OCI-M1 (cell line): ENCODE measurements at regions not wholly inside any gene's neighbourhood (a gene's known extent, or its start where the extent isn't known, plus 50 kb on each side); places are given as distances from the start of the nearest gene placed in this dataset.

ENCODE experiments used
- DNase-seq: peaks from one replicate; lab custom pipeline; 2025; lab: John Stamatoyannopoulos, UW

DNA sequence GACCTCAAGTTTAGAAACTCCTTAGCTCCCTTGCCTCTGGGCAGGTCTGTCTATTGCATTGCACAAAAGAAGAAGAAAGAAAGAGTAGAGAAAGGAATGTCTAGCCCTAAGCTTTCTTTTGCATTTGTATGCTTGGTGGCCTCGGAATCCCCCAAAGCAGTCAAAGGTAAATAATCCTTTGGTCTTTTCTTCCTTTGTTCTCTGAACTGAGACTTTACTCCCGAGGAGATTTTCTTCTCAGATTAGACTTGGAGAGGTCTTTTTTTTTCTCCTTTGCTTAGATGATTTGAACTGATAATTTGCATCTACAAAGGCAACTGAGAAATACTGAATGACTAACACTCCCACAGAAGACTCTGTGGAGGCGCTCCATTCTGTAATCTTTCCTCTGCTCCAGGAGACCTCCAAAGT, 93.2 kb downstream of the AKR1D1 start:
- DNase-seq, result no peak

DNA sequence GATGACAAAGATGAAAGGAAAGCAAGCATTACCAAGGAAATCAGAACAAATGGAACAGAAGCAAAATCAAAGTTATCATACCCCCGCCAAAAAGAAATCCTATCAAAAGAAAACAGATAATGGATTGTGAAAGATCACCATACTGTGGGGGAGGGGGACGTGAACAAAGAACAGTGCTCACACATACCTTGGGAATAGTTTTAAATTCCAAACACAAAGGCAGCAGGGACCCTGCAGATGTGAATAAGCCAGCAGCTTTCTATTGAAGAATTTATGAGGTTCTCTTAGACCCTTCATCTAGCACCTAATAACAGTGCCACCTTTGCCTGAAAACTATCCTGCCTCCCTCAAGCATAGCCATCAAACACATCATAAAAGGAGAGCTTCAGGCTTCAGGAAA, 94.0 kb downstream of the AKR1D1 start:
- no peak for DNase-seq

DNA sequence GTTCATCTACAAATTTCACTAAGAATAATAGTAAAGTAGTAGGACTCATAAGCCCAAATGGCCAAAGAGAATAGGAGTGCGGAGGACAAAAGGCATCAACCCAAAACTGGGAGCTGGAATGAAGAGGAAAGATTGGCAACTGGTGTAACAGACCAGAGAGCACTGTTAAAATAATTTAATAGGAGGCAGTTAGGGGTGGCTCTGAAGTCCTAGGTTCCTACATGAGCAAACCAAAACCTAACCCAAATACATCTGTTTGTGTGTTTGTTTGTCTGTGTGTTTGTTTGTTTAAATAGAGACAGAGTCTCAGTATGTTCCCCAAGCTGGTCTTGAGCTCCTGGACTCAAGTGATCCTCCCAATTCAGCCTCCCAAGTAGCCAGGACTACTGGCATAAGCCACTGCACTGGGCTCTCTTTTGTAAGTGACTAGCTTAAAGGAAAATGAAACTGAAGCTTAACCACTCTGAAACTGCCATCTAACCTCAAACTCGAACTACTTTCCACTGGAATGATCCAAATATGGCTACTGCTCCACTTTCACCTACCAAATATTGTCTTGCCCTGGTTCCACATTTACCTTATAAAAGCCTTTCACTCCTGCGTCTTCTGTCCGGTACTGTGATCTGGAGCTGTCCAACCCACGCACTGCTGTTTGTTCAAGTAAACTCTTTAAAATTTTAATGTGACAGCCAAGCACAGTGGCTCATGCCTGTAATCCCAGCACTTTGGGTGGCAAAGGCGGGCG, 94.9 kb downstream of the AKR1D1 start:
- peak; percentile 43 for DNase-seq

DNA sequence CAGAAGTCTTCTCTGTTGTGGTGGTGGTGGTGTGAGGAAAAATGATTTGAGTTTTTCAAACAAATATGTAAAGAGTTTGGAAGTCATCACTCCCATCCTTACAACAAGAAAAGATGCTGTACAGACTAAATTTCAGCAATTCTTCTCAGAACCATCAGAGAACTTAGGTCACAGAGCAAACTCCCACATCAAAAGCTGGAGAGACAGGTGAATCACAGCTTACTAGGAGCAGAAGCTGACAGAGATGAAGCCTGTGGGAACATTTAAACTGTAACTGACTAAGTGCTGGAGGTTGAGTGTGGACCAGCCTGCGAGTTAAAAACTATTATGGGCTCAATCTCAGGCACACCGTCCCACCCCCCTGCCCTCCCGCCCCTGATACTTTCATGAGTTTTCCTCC, 97.3 kb downstream of the AKR1D1 start:
- no peak for DNase-seq

DNA sequence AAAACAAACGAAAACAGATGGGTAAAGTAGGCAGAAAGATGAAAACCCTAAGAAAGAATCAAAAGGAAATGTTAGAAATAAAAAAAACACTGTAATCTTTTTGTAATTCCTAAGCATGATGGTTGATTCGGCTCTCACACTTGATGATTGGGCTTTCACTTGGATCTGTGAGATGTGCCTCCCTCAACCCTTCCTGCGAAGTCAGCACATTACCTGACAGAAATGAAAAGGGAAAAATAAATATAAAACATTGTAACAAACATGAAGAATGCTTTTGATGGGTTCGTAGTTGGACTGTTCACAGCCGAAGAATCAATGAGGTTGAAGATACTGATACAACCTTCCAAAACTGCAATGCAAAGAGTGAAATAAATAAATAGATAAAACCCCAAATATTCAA, 99.8 kb downstream of the AKR1D1 start:
- DNase-seq, result no peak

DNA sequence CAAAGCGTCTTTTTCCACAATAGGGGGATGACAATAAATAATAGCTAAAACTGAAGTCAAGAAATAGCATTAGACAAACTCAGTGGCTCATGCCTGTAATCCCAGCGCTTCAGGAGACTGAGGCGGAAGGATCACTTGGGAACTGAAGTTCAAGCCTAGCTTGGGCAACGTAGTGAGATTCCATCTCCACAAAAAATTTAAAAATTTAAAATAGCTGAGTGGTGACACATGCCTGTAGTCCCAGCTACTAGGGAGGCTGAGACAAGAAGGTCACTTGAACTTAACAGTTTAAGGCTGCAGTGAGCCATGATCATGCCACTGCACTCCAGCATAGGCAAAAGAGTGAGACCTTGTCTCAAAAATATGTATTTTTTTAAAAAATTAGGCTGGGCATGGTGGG, 107.9 kb downstream of the AKR1D1 start:
- DNase-seq, result no peak

DNA sequence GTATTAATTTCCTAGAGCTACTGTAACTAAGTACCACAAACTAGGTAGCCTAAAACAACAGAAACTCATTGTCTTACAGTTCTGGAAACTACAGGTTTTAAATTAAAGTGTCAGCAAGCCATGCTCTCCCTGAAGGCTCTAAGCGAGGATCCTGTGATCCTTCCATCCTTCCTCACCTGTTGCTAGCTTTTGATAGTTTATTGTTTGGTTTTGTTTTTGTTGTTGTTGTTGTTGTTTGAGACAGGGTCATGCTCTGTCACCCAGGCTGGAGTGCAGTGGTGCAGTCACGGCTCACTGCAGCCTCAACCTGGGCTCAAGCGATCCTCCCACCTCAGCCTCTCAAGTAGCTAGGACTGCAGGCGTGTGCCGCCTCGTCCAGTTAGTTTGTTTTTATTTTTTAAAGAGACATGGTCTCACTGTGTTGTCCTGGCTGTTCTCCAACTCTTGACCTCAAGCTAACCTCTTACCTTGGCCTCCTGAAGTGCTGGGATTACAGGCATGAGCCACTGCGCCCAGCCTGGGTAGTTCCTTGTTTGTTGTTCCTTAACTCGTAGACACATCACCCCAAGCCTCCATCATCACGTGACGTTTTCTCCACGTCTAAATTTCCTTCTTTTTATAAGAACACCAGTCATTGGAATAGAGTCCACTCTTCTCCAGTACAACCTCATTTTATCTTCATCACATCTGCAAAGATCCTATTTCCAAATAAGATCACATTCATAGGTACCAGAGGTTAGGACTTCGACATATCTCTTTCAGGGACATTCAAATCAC, 109.1 kb downstream of the AKR1D1 start:
- no peak for DNase-seq

GRCh38 chr7:138186951-138187351, 110.7 kb downstream of the AKR1D1 start:
- DNase-seq, result no peak

DNA sequence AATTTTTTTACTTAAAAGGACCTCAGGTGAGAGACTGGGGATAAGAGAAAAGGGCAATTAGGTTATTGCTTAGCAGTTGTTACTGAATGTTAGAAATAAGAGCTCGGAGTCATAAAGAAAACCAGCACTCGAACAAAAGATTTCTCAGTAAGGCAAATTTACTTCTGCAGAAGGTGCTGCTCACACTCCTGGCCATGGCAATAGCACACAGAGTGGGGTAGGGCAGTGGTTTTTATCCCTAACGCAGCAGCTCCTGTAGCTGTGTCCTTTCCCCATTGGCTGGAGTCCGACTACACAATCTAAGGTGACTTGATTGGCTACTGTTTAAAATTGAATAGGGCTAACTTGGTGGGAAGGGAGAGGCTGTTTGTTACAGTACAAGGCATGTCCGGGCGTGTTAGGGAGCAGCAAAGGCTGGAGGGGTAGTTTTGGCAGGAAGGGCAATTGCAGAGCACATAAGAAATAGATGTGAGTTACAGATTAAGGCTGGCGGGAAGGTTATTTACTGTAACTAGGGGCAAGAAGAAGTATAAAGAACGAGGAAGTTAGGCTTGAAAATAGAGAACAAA, 112.1 kb downstream of the AKR1D1 start:
- no peak for DNase-seq

DNA sequence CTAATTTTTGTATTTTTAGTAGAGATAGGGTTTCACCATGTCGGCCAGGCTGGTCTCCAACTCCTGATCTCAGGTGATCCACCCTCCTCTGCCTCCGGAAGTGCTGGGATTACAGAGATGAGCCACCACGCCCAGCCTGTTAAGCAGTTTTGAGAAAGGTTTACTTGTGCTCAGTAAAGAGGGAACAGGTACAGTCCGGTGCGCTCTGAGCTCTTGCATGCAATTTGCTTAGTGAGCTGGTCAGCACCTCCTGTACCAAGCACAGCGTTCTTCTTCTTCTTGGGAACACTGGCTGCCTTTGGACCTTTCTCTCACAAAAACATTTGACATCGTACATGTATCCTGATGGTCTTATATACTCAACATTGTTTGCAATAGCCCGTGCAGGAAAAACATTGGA, 118.3 kb downstream of the AKR1D1 start:
- DNase-seq, result no peak

GRCh38 chr7:138195151-138195571, 118.9 kb downstream of the AKR1D1 start:
- no peak for DNase-seq

DNA sequence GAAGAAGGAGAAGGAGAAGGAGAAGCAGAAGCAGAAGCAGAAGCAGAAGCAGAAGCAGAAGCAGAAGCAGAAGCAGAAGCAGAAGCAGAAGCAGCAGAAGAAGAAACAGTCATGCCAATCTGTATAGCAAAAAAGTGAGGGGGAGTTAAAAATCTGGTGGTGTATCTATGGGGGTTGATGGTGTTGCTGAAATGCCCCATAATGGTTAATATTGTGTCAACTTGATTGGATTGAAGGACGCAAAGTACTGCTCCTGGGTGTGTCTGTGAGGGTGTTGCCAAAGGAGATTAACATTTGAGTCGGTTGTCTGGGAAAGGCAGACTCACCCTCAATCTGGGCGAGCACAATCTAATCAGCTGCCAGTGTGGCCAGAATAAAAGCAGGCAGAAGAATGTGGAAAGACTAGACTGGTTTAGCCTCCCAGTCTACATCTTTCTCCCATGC, 120.3 kb downstream of the AKR1D1 start:
- DNase-seq, result peak; percentile 2

GRCh38 chr7:138196971-138197896, 121.0 kb downstream of the AKR1D1 start:
- no peak for DNase-seq

- DNase-seq, result no peak
These were observed 128.2 kb downstream of the AKR1D1 start for GRCh38 chr7:138204285-138204981.

GRCh38 chr7:138204982-138205298, 128.7 kb downstream of the AKR1D1 start:
- no peak for DNase-seq

GRCh38 chr7:138205614-138206150, 129.4 kb downstream of the AKR1D1 start:
- no peak for DNase-seq

DNA sequence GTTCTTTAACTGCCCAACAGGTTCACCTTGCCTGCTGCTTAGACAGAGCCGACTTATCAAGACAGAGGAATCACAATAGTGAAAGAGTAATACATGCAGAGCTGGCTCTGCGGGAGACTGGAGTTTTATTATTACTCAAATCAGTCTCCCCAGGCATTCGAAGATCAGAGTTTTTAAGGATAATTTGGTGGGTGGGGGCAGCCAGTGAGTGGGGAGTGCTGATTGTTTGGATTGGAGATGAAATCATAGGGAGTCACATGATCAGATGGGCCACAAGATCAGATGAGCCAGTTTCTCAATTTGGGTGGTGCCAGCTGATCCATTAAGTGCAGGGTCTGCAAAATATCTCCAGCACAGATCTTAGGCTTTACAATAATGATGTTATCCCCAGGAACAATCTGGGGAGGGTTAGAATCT, 131.3 kb downstream of the AKR1D1 start:
- DNase-seq, result no peak

DNA sequence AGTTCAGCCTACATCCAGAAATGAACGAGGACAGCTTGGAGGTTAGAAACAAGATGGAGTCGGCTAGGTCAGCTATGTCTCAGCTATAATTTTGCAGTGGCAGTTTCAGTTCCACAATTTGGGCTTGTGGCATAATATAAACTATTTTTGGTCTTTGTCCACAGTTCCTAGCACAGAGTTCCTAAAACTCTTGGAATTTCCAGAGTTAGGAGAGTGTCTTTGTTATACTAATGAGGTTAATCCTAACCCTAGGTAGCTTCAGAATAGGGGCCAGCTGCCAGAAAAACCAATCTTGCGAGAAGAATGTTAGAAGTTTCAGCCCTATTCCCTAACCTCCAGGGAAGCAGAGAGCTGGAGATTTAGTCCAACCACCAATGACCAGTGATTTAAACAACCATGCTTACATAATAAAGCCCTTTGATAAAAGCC, 131.9 kb downstream of the AKR1D1 start:
- DNase-seq, result no peak

GRCh38 chr7:138208864-138209263, 132.6 kb downstream of the AKR1D1 start:
- DNase-seq, result no peak

- no peak for DNase-seq
These were observed 136.1 kb downstream of the AKR1D1 start for GRCh38 chr7:138212314-138212713.

- no peak for DNase-seq
These were observed 138.7 kb downstream of the AKR1D1 start for GRCh38 chr7:138214926-138215325.
